Lower leg skin (tissue), 3 donors: ENCODE measurements at regions not wholly inside any gene's neighbourhood (a gene's known extent, or its start where the extent isn't known, plus 50 kb on each side); places are given as distances from the start of the nearest gene placed in this dataset.

Source experiments
- POLR2A ChIP-seq, 2 donors: fragments of 450-650 bp; IDR thresholded peaks; one replicate each; pipeline ENCODE4 v1.6.1; 2016 to 2017; ENCODE audit warnings: antibody characterized with exemption in 2 of 2, mild to moderate bottlenecking in 1 of 2, moderate library complexity in 1 of 2
- TF ChIP-seq, protein P1 (sequence below), 3 donors: fragments of 450-650 bp; IDR thresholded peaks; one replicate each; pipeline ENCODE4 v1.5.1; 2016; ENCODE audit warnings: antibody characterized with exemption in 3 of 3, mild to moderate bottlenecking in 3 of 3, moderate library complexity in 2 of 3

DNA sequence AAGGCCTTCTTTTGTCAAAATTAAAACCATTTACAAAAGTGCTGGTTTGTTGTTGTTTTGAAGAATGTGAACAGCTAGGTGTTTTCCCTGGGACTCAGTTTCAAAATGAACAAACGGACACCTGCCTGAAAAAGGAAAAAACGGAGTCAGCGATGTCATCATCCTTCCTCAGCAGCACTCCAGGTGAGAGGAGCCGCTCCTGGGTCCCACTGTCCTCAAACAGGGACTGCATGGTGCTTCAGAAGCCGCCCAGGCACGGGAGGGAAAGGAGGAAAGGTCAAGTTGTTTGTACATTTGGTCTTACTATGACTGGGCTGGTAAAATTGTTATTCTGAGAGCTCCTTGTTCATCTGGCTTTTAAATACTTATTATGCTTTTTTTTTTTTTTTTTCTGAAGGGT is 69.0 kb upstream of the ZSWIM6 start:
- TF ChIP-seq, protein P1, sequence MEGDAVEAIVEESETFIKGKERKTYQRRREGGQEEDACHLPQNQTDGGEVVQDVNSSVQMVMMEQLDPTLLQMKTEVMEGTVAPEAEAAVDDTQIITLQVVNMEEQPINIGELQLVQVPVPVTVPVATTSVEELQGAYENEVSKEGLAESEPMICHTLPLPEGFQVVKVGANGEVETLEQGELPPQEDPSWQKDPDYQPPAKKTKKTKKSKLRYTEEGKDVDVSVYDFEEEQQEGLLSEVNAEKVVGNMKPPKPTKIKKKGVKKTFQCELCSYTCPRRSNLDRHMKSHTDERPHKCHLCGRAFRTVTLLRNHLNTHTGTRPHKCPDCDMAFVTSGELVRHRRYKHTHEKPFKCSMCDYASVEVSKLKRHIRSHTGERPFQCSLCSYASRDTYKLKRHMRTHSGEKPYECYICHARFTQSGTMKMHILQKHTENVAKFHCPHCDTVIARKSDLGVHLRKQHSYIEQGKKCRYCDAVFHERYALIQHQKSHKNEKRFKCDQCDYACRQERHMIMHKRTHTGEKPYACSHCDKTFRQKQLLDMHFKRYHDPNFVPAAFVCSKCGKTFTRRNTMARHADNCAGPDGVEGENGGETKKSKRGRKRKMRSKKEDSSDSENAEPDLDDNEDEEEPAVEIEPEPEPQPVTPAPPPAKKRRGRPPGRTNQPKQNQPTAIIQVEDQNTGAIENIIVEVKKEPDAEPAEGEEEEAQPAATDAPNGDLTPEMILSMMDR (IDR thresholded peaks at IDR 0.05), result no peak
- TF ChIP-seq POLR2A (IDR thresholded peaks at IDR 0.05), result no peak
